ENCODE measurements at regions not wholly inside any gene's neighbourhood (a gene's known extent, or its start where the extent isn't known, plus 50 kb on each side); places are given as distances from the start of the nearest gene placed in this dataset.

- DNase-seq (ENCODE audit: low spot score): no peak
- H3K27ac ChIP-seq: no peak overlapping the region
- TF ChIP-seq, protein P1, sequence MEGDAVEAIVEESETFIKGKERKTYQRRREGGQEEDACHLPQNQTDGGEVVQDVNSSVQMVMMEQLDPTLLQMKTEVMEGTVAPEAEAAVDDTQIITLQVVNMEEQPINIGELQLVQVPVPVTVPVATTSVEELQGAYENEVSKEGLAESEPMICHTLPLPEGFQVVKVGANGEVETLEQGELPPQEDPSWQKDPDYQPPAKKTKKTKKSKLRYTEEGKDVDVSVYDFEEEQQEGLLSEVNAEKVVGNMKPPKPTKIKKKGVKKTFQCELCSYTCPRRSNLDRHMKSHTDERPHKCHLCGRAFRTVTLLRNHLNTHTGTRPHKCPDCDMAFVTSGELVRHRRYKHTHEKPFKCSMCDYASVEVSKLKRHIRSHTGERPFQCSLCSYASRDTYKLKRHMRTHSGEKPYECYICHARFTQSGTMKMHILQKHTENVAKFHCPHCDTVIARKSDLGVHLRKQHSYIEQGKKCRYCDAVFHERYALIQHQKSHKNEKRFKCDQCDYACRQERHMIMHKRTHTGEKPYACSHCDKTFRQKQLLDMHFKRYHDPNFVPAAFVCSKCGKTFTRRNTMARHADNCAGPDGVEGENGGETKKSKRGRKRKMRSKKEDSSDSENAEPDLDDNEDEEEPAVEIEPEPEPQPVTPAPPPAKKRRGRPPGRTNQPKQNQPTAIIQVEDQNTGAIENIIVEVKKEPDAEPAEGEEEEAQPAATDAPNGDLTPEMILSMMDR (conservative IDR thresholded peaks at IDR 0.05; ENCODE audit: low read depth): no peak
- POLR2A ChIA-PET (ENCODE audit: low non-redundant PET): no interaction called here
- CTCF ChIA-PET: interaction anchor here (0.9 kb wide), 1 partner anchor 14 kb away, joined by 3 read pairs; no protein-coding TSS in a partner anchor
These were observed 420.3 kb upstream of the NRSN1 start for GRCh38 chr6:23705697-23706096.

GRCh38 chr6:23712756-23713155, 413.3 kb upstream of the NRSN1 start:
- CTCF ChIA-PET: no interaction called here
- TF ChIP-seq, protein P1 (conservative IDR thresholded peaks at IDR 0.05; ENCODE audit: low read depth): no peak

GRCh38 chr6:23713211-23713610, 412.8 kb upstream of the NRSN1 start:
- no peak for DNase-seq (ENCODE audit: low spot score)
- TF ChIP-seq, protein P1 (conservative IDR thresholded peaks at IDR 0.05; ENCODE audit: low read depth): no peak
- POLR2A ChIA-PET (ENCODE audit: low non-redundant PET): no interaction called here
- H3K27ac ChIP-seq: no peak overlapping the region
- CTCF ChIA-PET: no interaction called here

More at GRCh38 chr6:23712756-23713155, 413.3 kb upstream of the NRSN1 start:
- H3K27ac ChIP-seq: no peak overlapping the region
- no peak for DNase-seq (ENCODE audit: low spot score)
- POLR2A ChIA-PET (ENCODE audit: low non-redundant PET): no interaction called here

- CTCF ChIA-PET: no interaction called here
- POLR2A ChIA-PET (ENCODE audit: low non-redundant PET): no interaction called here
- no peak overlapping the region for H3K27ac ChIP-seq
- TF ChIP-seq, protein P1 (conservative IDR thresholded peaks at IDR 0.05; ENCODE audit: low read depth): no peak
- no peak for DNase-seq (ENCODE audit: low spot score)
These were observed 397.3 kb upstream of the NRSN1 start for GRCh38 chr6:23728707-23729106.

- no peak for DNase-seq (ENCODE audit: low spot score)
- TF ChIP-seq, protein P1 (conservative IDR thresholded peaks at IDR 0.05; ENCODE audit: low read depth): no peak
- no peak overlapping the region for H3K27ac ChIP-seq
- ChIA-PET CTCF (no interaction called here), POLR2A (ENCODE audit: low non-redundant PET) (no interaction called here)
These were observed 394.4 kb upstream of the NRSN1 start for GRCh38 chr6:23731609-23732008.

- POLR2A ChIA-PET (ENCODE audit: low non-redundant PET): no interaction called here
- TF ChIP-seq, protein P1 (conservative IDR thresholded peaks at IDR 0.05; ENCODE audit: low read depth): no peak
- no peak overlapping the region for H3K27ac ChIP-seq
- CTCF ChIA-PET: no interaction called here
- DNase-seq (ENCODE audit: low spot score): no peak
These were observed 393.5 kb upstream of the NRSN1 start for GRCh38 chr6:23732521-23732920.

DNA sequence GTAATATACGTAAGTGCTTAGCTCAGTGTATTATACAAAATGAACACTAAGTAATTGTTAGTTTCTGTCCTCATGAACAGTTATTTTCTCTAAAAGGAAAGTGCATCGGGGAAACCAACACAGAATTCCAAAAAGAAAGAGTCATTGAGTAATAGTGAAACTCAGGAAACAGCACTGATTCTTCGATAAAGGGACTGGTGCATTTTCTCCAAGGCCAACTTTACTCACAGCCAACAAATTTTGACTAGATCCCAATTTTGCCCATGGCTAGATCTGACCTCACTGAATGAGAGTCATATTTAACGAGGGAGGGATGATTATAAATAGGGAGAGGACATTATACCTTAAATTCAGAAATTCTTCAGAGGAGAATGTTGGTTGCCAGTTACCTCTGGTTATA, 390.9 kb upstream of the NRSN1 start:
- TF ChIP-seq, protein P1 (conservative IDR thresholded peaks at IDR 0.05; ENCODE audit: low read depth): no peak
- CTCF ChIA-PET: no interaction called here

More for the DNA sequence above, 390.9 kb upstream of the NRSN1 start:
- no peak overlapping the region for H3K27ac ChIP-seq
- POLR2A ChIA-PET (ENCODE audit: low non-redundant PET): no interaction called here
- no peak for DNase-seq (ENCODE audit: low spot score)
